IMR-90 (cell line): ENCODE measurements at regions not wholly inside any gene's neighbourhood (a gene's known extent, or its start where the extent isn't known, plus 50 kb on each side); places are given as distances from the start of the nearest gene placed in this dataset.

Source experiments
- ATAC-seq: fragments of 200-7000 bp; cut with Tn5 transposase; 2 replicates; pipeline ENCODE4 v1.9.1; 2020; ENCODE audit warnings: low read depth, mild to moderate bottlenecking, moderate library complexity
- BruUV-seq: library from RNA; stranded (reverse); fragments of 400-500 nt; replicated peaks from 2 replicates; lab custom pipeline; 2021; lab: Mats Ljungman, UMichigan
- CTCF ChIA-PET: fragments of 300-600 bp; formaldehyde crosslinking; extraction: SDS; loops from one replicate; lab custom pipeline; 2021; ENCODE audit warnings: antibody characterized with exemption; lab: Yijun Ruan, JAX
- POLR2A ChIA-PET: fragments of 300-600 bp; sonication (Branson Sonifier 250); formaldehyde crosslinking; loops from one replicate; lab custom pipeline; 2022; ENCODE audit warnings: antibody characterized with exemption; ENCODE audit not compliant: unreplicated experiment; lab: Charles Lee
- DNase-seq: peaks from one replicate; pipeline ENCODE4 v3.0.0; 2013
- H2AFZ ChIP-seq: replicated peaks from 2 replicates; pipeline ENCODE3; 2013; ENCODE audit warnings: low read length, mild to moderate bottlenecking; ENCODE audit not compliant: poor library complexity
- H2AK5ac ChIP-seq: 2 replicates; pipeline ENCODE4 v1.6.1; 2013; ENCODE audit warnings: low read depth, low read length, inconsistent platforms
- H2AK9ac ChIP-seq: replicated peaks from 2 replicates; pipeline ENCODE3; 2013; ENCODE audit warnings: mild to moderate bottlenecking, low read depth, low read length, moderate library complexity; ENCODE audit not compliant: poor library complexity
- H2BK120ac ChIP-seq: 2 replicates; pipeline ENCODE4 v1.6.1; 2013; ENCODE audit warnings: low read depth, low read length, inconsistent platforms
- H2BK15ac ChIP-seq: 3 replicates; pipeline ENCODE4 v1.6.1; 2013; ENCODE audit warnings: low read depth, low read length, inconsistent platforms
- H2BK20ac ChIP-seq: 2 replicates; pipeline ENCODE4 v1.6.1; 2013; ENCODE audit warnings: low read depth, mild to moderate bottlenecking, inconsistent platforms, low read length, moderate library complexity
- H2BK5ac ChIP-seq: 2 replicates; pipeline ENCODE4 v1.6.1; 2013; ENCODE audit warnings: mild to moderate bottlenecking, low read depth, low read length, inconsistent platforms; ENCODE audit not compliant: poor library complexity, severe bottlenecking
- H3K14ac ChIP-seq: replicated peaks from 2 replicates; pipeline ENCODE4 v1.6.1; 2013; ENCODE audit warnings: low read depth, low read length, inconsistent platforms
- H3K18ac ChIP-seq: 2 replicates; pipeline ENCODE4 v1.6.1; 2013; ENCODE audit warnings: low read depth, low read length, control low read depth
- H3K23ac ChIP-seq: 2 replicates; pipeline ENCODE4 v1.6.1; 2013; ENCODE audit warnings: low read depth, low read length, inconsistent platforms
- H3K27ac ChIP-seq: 2 replicates; pipeline ENCODE4 v1.5.1; 2013; ENCODE audit warnings: mild to moderate bottlenecking, control low read depth, low read length; ENCODE audit not compliant: insufficient read depth
- H3K27me3 ChIP-seq: 2 replicates; pipeline ENCODE4 v1.6.1; 2013; ENCODE audit warnings: low read length; ENCODE audit not compliant: control insufficient read depth, insufficient read depth
- H3K36me3 ChIP-seq: 2 replicates; pipeline ENCODE4 v1.6.1; 2013; ENCODE audit warnings: low read length, mixed read lengths; ENCODE audit not compliant: control insufficient read depth, insufficient read depth
- H3K4ac ChIP-seq: 2 replicates; pipeline ENCODE4 v1.6.1; 2013; ENCODE audit warnings: low read depth, low read length, inconsistent platforms
- H3K4me1 ChIP-seq: 2 replicates; pipeline ENCODE4 v1.6.1; 2013; ENCODE audit warnings: low read length, mixed read lengths; ENCODE audit not compliant: control insufficient read depth, insufficient read depth
- H3K4me2 ChIP-seq: 2 replicates; pipeline ENCODE4 v1.6.1; 2013; ENCODE audit warnings: low read depth, mild to moderate bottlenecking, control low read depth, low read length, moderate library complexity
- H3K4me3 ChIP-seq: 2 replicates; pipeline ENCODE4 v1.5.1; 2013; ENCODE audit warnings: low read depth, mild to moderate bottlenecking, control low read depth, low read length, moderate library complexity; ENCODE audit not compliant: insufficient read depth
- H3K56ac ChIP-seq: 2 replicates; pipeline ENCODE4 v1.6.1; 2013; ENCODE audit warnings: low read length, inconsistent platforms; ENCODE audit not compliant: insufficient read depth; ENCODE audit errors: extremely low read depth
- H3K79me1 ChIP-seq, 2 experiments: 2 replicates each; pipeline ENCODE4 v1.6.1; 2013; ENCODE audit warnings: low read length in 2 of 2, inconsistent platforms in 1 of 2, low read depth in 1 of 2
- H3K9ac ChIP-seq: 2 replicates; pipeline ENCODE4 v1.6.1; 2013; ENCODE audit warnings: low read depth, low read length, control low read depth
- H3K9me1 ChIP-seq: 2 replicates; pipeline ENCODE4 v1.6.1; 2013; ENCODE audit warnings: low read length, inconsistent platforms; ENCODE audit not compliant: insufficient read depth
- H3K9me3 ChIP-seq: 2 replicates; pipeline ENCODE4 v1.6.1; 2013; ENCODE audit warnings: low read length; ENCODE audit not compliant: control insufficient read depth, insufficient read depth
- H4K20me1 ChIP-seq: 2 replicates; pipeline ENCODE4 v1.6.1; 2013; ENCODE audit warnings: low read length, inconsistent platforms; ENCODE audit not compliant: insufficient read depth
- H4K5ac ChIP-seq: 2 replicates; pipeline ENCODE4 v1.6.1; 2013; ENCODE audit warnings: mild to moderate bottlenecking, low read depth, low read length, control low read depth
- H4K8ac ChIP-seq, 2 experiments: 2 replicates each; pipeline ENCODE4 v1.6.1; 2013; ENCODE audit warnings: low read depth in 2 of 2, low read length in 2 of 2, control low read depth in 1 of 2, inconsistent platforms in 1 of 2
- H4K91ac ChIP-seq: 2 replicates; pipeline ENCODE4 v1.6.1; 2013; ENCODE audit warnings: low read depth, low read length, inconsistent platforms; ENCODE audit not compliant: insufficient read depth
- BHLHE40 ChIP-seq: fragments of 150-350 bp; IDR thresholded peaks from 2 replicates; pipeline ENCODE4 v1.6.1; 2016; ENCODE audit warnings: mild to moderate bottlenecking, low read depth, low read length
- ELK1 ChIP-seq: fragments of 150-350 bp; IDR thresholded peaks from 2 replicates; pipeline ENCODE4 v1.6.1; 2016; ENCODE audit warnings: low read depth, mild to moderate bottlenecking, low read length, moderate library complexity, borderline replicate concordance
- FOS ChIP-seq: fragments of 150-350 bp; IDR thresholded peaks from 2 replicates; pipeline ENCODE4 v1.6.1; 2016; ENCODE audit warnings: low read depth, low read length
- MAFK ChIP-seq: IDR thresholded peaks from 2 replicates; pipeline ENCODE4 v1.6.1; 2012; ENCODE audit warnings: low read depth, low read length, improper control_type of control experiment
- MAZ ChIP-seq: IDR thresholded peaks from 2 replicates; pipeline ENCODE4 v1.6.1; 2012; ENCODE audit warnings: low read depth, mild to moderate bottlenecking, low read length, improper control_type of control experiment, moderate library complexity, borderline replicate concordance
- POLR2A ChIP-seq: IDR thresholded peaks from 2 replicates; pipeline ENCODE4 v1.6.1; 2012; ENCODE audit warnings: mild to moderate bottlenecking, low read depth, low read length
- RFX5 ChIP-seq: IDR thresholded peaks from 2 replicates; pipeline ENCODE4 v1.8.0; 2012; ENCODE audit warnings: low read depth, mild to moderate bottlenecking, low read length, moderate library complexity
- WGBS, 2 experiments: methylation state at CpG; one replicate each; pipeline versions ENCODE4 v1.1.5 to v1.1.7; 2013; ENCODE audit warnings: missing lambda C conversion rate in 2 of 2; ENCODE audit not compliant: insufficient read length in 1 of 2; ENCODE audit errors: extremely low coverage in 2 of 2; 5-methylcytosine and 5-hydroxymethylcytosine counted together
- dilution Hi-C: fragments of 300-500 bp; cut with HindIII; formaldehyde crosslinking; loops from one replicate; pipeline ENCODE4 v1.14.3; 2018; ENCODE audit warnings: low sequenced_read_pairs; ENCODE audit not compliant: unreplicated experiment
- in situ Hi-C: fragments of 300-500 bp; cut with MboI; formaldehyde crosslinking; loops from 3 replicates; pipeline ENCODE4 v1.14.3; 2019; ENCODE audit warnings: low sequenced_read_pairs, inconsistent platforms, mixed read lengths
- intact Hi-C: fragments of 100-400 bp; cut with micrococcal nuclease; formaldehyde crosslinking; loops from 2 replicates; pipeline ENCODE4 v1.10.0; 2022

DNA sequence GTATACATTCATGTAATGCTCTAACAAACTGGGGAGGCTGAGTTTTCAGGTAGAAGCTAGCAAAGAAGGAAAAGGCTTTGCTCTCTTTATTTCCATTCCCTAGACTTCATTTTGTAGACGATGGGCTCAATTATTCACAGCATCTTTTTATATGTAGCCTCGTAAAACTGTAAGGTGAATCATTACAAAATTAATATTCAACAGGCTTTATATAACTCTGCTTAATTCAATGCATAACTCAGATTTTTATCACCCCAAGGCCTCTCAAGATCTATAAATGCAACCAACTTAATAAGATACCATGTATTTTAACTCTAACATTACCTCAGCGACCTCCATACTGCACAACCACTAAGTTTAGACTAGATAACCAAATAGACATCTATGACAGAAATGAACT lies 63.0 kb upstream of the FRMD4B start:
- Histone ChIP-seq H3K27ac (no peak overlapping the region), H3K56ac (no peak overlapping the region), H2AFZ (no peak overlapping the region), H2BK20ac (no peak overlapping the region), H4K5ac (no peak overlapping the region), H2AK5ac (no peak overlapping the region), H3K23ac (no peak overlapping the region), H3K27me3 (no peaks in the 10 kb centered on the region), H4K8ac (no peak overlapping the region), H3K9ac (no peak overlapping the region), H2BK120ac (no peak overlapping the region), H3K9me3 (no peaks in the 10 kb centered on the region), H2BK5ac (no peak overlapping the region), H3K4me3 (no peak overlapping the region), H3K36me3 (no peaks in the 10 kb centered on the region), H3K79me1 (no peaks in the 10 kb centered on the region), H3K14ac (no peak overlapping the region), H3K18ac (no peak overlapping the region), H4K20me1 (no peaks in the 10 kb centered on the region), H4K91ac (no peak overlapping the region), H3K4me2 (no peak overlapping the region), H2AK9ac (no peak overlapping the region), H3K4ac (no peak overlapping the region), H3K9me1 (no peaks in the 10 kb centered on the region), H3K4me1 (peaks cover 3% of the 10 kb centered on the region; the same call in 1 of the 2 replicates), H2BK15ac (no peak overlapping the region)
- ATAC-seq = no peak
- in situ Hi-C loops = loop anchor here (10.0 kb wide), 2 partner anchors 284 to 506 kb away; no protein-coding TSS in a partner anchor
- BruUV-seq = no TSS peak
- DNase-seq = no peak
- POLR2A ChIA-PET = no interaction called here
- no CpG with 5 or more reads among the region's 3 CpGs for WGBS, 2 experiments
- CTCF ChIA-PET = interaction anchor here (0.6 kb wide), 1 partner anchor 285 kb away, joined by 3 read pairs; no protein-coding TSS in a partner anchor
- TF ChIP-seq MAFK = no peak
- no peak for TF ChIP-seq FOS
- TF ChIP-seq ELK1 = no peak
- TF ChIP-seq RFX5 = no peak
- TF ChIP-seq BHLHE40 = no peak
- no peak for TF ChIP-seq POLR2A
- no peak for TF ChIP-seq MAZ
- dilution Hi-C loops = no loop called here
- intact Hi-C loops = loop anchor here (10.0 kb wide), 1 partner anchor 506 kb away; no protein-coding TSS in a partner anchor
